ENCODE measurements at regions not wholly inside any gene's neighbourhood (a gene's known extent, or its start where the extent isn't known, plus 50 kb on each side); places are given as distances from the start of the nearest gene placed in this dataset.

DNA sequence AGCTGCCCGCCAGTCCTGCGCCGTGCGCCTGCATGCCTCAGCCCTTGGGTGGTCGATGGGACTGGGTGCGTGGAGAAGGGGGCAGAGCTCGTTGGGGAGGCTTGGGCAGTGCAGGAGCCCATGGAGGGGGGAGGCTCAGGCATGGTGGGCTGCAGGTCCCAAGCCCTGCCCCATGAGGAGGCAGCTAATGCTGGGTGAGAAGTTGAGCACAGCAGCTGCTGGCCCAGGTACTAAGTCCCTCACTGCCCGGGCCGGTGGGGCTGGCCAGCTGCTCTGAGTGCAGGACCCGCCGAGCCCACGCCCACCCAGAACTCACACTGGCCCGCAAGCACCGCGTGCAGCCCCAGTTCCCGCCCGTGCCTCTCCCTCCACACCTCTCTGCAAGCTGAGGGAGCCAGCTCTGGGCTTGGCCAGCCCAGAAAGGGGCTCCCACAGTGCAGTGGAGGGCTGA is 764.3 kb upstream of the TYRP1 start:
- DNase-seq (ENCODE audit: low read depth, low spot score) = no peak
- no peak overlapping the region for H3K4me3 ChIP-seq (ENCODE audit: low read length)

DNA sequence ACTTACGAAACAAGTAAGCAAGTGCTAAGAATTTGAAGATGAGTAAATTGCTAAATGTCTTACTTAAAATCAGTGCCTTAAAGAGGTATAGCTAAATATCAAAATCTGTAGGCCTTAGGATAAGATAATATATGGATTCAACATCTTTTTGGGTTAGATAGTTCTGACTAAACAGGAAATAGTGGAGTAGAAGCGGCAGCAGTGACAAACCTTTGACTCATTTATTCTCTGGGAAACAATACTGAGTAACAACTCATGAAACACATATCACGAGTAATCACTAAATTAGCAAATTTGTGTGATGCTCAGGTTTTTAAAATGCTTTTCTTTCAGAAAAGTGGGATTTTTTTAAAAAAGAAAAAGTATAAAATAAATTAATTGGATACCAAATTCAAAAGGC is 762.1 kb upstream of the TYRP1 start:
- no peak overlapping the region for H3K4me3 ChIP-seq (ENCODE audit: low read length)
- DNase-seq (ENCODE audit: low read depth, low spot score) = no peak

DNA sequence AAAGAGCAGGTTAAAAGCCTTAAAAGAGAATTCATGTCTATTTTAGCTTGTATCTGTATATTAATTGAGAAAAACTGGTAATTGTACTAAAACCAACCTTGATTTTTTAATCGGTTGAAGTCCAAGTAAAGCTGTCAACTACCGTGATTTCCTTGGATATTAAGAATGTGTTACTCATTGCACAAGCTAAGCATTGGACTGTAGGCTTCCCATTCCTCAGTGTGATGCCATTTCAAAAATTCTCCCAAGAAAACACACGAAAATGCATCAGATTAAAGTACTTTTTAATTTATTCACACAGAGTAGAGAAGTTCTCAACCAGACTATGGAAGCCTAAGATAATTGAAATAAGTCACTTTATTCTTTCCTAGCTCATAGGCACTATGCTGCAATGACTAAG is 761.4 kb upstream of the TYRP1 start:
- DNase-seq (ENCODE audit: low read depth, low spot score) = no peak
- no peak overlapping the region for H3K4me3 ChIP-seq (ENCODE audit: low read length)

DNA sequence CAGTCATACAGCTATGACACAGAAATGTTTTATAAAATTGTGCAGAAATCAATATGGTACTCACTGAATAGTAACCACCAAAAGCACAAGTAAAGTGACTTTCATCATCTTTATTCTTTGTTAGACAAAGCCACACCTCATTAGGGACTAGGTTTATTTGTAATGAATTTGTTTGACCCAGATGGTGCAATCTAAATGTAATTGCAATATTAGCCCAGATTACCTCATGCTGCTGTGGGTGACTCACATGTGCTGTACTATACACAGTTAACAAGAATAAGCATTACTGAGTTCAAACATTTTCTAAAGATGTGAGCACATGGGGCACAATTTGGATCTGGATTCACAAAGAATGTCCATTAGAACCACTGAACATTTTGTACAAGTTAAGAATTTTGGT is 759.3 kb upstream of the TYRP1 start:
- no peak for DNase-seq (ENCODE audit: low read depth, low spot score)

DNA sequence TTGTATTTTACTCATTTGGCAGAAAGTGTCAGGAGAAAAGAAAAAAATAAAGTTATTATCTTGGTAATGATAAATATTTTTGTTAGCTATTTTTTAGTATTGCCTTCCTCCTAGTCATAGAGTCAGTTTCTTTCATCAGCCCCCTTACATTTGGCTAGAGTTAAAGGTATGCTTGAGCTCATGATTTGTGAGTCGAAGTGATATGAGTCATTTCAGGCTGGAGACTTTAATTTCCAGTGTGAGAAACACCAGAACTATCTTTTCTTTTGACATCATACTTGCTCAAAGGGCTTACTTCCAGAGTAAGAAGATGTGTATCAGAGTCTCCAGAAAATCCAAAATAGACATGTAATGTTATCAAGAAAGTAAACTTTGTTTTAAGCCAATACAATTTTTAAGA is 746.7 kb upstream of the TYRP1 start:
- H3K4me3 ChIP-seq (ENCODE audit: low read length) = no peak overlapping the region
- no peak for DNase-seq (ENCODE audit: low read depth, low spot score)

More for the DNA sequence above, 759.3 kb upstream of the TYRP1 start:
- no peak overlapping the region for H3K4me3 ChIP-seq (ENCODE audit: low read length)

DNA sequence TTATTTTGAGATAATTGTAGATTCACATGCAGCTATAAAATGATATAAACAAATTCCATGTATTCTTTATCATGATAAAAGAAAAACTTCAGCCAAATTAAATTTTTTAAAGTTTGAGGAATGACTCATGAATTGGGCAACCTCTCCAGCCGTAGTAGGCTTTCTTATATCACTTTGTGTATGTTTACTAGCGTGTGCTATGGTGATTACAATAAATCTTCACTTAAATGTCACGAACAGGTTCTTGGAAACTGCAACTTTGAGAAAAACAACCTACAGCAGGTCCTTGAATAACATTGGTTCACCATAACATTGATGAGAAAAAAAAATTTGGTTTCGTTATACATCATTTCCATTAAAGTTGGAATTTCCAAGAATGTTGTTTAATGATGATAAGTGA is 730.9 kb upstream of the TYRP1 start:
- H3K4me3 ChIP-seq (ENCODE audit: low read length) = no peak overlapping the region
- DNase-seq (ENCODE audit: low read depth, low spot score) = no peak

DNA sequence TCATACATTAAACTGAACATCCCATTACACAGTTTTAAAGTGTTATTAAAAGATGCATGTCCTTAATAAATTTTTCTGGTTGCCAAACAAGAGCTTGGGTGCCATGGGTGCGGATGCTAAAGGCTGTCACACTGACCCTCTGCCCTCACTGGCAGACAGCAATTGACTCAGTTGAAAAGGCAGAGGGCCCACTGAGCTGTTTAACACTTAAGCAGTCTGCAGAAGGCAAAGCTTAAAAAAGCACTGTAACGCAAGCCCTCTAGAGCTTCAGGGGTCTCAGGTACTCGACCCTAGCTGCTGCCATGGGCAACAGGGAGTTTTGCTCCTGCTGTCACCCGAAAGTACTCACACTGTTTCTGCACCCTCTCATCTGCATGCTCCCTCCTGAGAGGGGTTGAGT is 726.4 kb upstream of the TYRP1 start:
- no peak overlapping the region for H3K4me3 ChIP-seq (ENCODE audit: low read length)
- DNase-seq (ENCODE audit: low read depth, low spot score) = no peak

DNA sequence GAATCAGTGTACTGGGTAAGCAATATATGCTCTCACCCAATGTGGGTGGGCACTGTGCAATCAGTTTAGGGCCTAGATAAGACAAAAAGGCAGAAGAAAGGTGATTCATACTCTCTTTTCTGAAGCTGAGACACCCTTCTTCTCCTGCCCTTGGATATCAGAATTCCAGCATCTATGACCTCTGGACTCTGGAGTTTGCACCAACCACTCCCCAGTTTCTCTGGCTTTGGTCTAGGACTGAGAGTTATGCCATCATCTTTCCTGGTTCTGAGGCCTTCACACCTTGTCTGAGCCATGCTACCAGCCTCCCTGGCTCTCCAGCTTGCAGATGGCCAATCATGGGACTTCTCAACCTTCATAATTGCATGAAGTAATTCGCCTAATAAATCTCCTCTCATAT is 724.6 kb upstream of the TYRP1 start:
- DNase-seq (ENCODE audit: low read depth, low spot score) = no peak

DNA sequence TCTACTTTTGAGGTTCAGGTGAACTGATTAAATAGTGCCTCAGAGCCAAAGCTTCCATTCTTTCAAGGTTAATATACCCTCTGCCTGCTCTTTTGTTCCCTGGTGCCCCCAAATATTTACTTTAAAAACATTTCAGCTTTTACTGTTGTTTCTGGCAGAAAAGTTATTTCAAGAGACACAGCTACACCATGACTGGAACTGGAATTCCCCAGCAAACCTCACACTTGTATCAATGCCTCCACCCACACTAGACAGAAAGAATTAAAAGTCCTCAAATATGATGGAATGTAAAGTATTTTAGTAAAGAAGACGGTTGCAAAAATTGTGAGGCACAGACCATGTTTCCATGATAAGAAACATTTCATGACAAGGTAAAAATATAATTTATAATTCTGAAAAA is 720.2 kb upstream of the TYRP1 start:
- no peak overlapping the region for H3K4me3 ChIP-seq (ENCODE audit: low read length)
- no peak for DNase-seq (ENCODE audit: low read depth, low spot score)

More for the DNA sequence above, 724.6 kb upstream of the TYRP1 start:
- no peak overlapping the region for H3K4me3 ChIP-seq (ENCODE audit: low read length)

DNA sequence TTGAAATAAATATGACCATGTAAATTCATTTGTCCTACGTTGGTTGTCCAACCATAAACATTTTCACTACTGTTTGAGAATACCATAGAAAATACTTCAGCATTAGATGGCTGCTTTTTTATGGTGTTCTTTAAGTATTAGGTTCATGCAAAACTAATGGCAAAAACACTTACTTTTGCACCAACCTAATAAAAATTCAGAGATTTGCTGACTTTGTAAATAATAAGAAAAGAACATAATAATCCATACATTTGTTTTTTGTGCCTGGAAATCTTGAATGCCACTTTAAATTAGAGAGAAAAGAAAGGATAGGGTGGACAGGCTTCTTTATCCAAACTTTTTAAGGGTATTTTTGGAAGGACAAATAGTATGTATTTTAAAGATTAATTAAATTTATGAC is 719.7 kb upstream of the TYRP1 start:
- no peak overlapping the region for H3K4me3 ChIP-seq (ENCODE audit: low read length)
- no peak for DNase-seq (ENCODE audit: low read depth, low spot score)

DNA sequence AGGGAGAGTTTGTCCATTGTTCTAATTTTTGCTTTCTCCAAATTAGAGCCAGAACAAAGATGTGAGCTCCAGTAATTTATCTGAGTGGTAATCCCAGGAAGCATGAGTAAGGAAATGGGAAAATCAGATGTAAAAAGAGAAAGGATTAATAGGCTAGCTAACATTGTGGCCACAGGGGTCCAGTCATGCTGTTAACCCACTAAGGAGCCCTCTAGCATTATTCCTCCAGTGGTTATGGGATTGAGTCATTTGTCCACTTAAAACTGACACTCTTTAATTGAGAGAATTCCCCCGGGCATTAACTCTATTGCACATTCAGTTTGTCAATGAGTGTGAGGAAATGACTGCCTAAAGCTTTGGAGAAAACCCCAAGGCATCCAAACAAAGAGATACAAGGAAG is 700.3 kb upstream of the TYRP1 start:
- no peak for DNase-seq (ENCODE audit: low read depth, low spot score)
- no peak overlapping the region for H3K4me3 ChIP-seq (ENCODE audit: low read length)

DNA sequence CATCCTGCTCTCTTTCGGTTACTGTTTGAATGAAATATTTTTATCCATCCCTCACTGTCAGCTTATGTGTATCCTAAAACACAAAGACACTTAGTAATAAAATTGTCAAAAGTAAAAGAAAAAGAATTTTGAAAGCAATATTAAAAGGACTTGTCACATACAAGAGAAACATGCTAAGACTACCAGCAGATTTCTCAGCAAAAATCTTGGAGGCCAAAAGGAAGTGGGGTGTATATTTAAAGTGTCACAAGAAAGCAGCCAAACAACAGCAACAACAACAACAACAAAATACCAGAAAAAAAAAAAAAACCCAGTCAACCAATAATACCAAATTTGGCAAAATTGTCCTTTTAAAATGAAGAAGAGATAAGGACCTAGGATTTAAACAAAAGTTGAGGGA is 678.7 kb upstream of the TYRP1 start:
- DNase-seq (ENCODE audit: low read depth, low spot score) = no peak
- no peak overlapping the region for H3K4me3 ChIP-seq (ENCODE audit: low read length)

DNA sequence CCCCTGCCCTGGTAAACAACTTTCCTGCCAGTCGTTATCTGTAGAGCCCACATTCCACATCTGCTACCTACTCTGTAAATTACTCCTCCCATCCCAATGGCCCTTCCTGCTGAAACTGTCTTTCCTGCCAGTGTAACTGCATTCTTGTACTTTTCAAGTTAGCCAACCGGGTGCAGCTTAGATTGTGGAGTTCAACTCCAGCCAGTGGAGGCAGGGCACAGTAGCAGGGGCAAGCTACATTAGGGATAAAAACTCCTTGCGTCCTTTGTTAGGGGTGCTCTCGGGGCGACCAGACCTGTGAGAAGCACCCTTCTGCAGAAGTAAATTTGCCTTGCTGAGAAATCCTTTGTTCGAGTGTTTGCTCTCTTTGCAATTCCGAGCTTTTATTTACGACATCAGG is 639.0 kb upstream of the TYRP1 start:
- no peak for DNase-seq (ENCODE audit: low read depth, low spot score)

DNA sequence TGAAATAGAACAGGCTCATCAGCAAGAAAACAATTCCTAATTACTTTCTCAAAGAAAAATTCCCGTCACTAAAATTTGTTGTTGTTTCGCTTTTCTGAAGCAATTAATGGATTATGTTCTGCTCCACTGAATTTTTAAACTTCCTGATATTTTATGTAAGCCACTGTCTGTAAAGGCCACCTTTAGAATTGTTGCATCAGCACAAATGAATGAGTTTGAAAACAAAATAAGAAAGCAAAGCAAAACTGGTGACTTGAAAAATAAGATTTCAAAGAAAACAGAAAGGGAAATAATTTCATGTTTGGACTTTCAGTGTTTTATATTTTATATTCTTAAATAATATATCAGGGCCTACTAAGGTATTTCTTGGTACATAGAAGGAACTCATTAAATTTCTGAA is 636.3 kb upstream of the TYRP1 start:
- DNase-seq (ENCODE audit: low read depth, low spot score) = no peak
- no peak overlapping the region for H3K4me3 ChIP-seq (ENCODE audit: low read length)

More for the DNA sequence above, 639.0 kb upstream of the TYRP1 start:
- no peak overlapping the region for H3K4me3 ChIP-seq (ENCODE audit: low read length)

DNA sequence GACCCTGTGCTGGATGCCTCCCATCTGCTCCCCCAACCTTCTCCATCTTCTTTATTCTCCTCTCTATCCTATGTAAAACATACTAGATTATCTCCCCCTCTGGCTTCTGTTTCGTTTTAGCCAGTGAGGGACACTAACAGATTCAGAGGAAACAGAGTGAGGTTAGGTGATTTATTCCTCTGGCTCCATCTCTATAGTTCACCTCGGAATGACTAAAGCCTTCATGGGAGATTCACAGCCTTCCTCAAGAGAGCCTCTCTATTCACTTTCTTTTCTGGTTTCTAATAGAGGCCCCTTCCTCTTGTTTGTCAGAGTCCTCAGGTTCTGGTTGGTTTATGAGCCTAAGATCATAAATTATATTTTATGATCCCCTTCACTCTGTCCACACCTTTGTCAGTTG is 633.1 kb upstream of the TYRP1 start:
- no peak for DNase-seq (ENCODE audit: low read depth, low spot score)
- no peak overlapping the region for H3K4me3 ChIP-seq (ENCODE audit: low read length)

DNA sequence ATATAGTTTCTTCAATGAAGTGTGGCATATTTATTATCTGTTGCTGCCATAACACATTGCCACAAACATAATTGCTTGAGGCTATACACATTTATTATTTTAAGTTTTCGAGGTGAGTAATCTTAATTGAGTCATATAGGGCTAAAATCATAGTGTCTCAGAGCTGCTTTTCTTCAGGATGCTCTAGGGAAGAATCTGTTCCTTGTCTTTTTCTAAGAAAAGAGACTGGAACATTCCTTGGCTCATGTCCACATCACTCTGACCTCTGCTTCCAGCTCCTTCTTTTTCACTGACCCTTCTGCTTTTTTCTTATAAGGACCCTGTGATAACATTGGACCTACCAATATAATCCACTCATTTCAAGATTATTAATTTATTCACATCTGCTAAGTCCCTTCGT is 632.4 kb upstream of the TYRP1 start:
- no peak overlapping the region for H3K4me3 ChIP-seq (ENCODE audit: low read length)
- DNase-seq (ENCODE audit: low read depth, low spot score) = no peak

DNA sequence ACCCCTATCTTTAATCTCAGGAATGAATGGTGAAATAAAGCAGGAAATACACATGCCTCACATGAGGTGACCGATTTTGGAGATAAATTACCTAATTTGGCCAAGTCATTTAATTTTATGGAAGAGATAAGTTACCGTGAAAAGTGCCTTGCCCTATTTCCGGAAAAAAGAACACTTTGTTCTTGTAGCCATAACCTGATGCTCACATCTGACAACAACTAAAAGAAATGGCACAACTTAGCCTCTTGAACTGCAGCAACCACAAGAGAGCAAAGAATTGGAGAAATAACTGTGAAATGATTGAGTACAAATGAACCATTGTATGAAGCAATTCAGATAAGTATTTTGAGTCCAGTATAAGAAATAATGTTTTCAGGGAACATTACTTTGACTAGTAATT is 628.1 kb upstream of the TYRP1 start:
- no peak for DNase-seq (ENCODE audit: low read depth, low spot score)

DNA sequence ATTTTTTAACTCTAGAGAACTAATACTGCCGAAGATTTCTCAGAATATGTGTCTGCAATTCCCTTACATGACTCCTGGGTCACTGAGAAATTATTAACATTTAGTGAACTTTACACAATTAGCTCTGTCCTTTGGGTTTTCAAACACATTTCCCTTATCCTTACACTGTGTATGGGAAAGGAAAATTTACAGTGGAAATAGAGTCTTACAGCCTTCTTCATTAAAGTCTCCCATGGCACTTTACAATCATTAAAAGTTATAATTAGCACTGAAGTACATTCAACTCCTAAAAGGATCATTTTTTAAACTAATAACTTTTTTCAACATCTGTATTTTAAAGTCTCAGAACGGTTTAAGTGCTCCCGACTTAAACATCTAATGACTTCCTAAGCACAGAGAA is 627.5 kb upstream of the TYRP1 start:
- no peak overlapping the region for H3K4me3 ChIP-seq (ENCODE audit: low read length)
- no peak for DNase-seq (ENCODE audit: low read depth, low spot score)

More for the DNA sequence above, 628.1 kb upstream of the TYRP1 start:
- no peak overlapping the region for H3K4me3 ChIP-seq (ENCODE audit: low read length)

DNA sequence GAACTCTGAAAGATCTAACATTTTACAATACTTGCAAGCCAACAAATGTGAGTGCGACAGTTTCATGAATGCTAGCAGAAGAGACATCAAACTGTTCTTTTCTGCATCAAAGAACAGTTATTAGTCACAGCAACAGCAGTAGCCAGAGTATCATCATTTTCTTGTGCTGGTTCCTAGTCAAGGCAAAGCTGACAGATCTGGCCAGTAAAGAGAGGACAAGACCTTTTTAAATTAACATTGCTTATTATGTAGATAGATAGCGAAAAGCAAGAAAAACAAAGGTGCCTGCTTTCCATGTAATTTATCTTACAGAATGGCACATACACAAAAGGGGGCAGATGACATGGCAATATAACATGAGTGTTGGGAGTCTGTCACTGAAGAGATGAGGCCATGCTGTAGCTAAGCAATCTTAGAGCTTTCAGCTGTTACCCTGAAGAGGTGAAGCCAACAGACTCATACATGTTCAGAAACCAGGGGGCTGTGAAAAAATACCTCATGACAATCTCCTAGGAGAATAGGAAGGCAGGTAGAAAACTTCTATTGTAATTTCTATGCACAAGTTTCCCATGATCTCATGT is 626.6 kb upstream of the TYRP1 start:
- DNase-seq (ENCODE audit: low read depth, low spot score) = no peak
- H3K4me3 ChIP-seq (ENCODE audit: low read length) = no peak overlapping the region

DNA sequence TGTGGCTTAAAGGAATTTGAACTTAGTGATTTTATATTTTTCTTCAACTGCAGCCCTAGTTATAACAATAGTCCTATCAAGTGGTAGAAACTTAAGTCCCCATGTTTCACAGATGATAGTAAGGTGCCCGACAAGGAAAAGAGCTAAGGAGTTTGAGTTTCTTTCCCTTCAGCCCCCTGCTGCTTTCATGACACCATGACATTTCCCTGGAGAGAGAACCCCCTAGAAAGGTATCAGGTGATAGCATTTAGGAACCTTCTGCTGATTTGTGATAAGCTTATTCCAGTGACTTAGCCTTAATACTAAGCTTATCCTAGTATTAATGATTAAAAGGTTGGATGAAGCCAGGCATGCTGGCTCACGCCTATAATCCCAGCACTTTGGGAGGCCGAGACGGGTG is 623.8 kb upstream of the TYRP1 start:
- no peak for DNase-seq (ENCODE audit: low read depth, low spot score)
- no peak overlapping the region for H3K4me3 ChIP-seq (ENCODE audit: low read length)

DNA sequence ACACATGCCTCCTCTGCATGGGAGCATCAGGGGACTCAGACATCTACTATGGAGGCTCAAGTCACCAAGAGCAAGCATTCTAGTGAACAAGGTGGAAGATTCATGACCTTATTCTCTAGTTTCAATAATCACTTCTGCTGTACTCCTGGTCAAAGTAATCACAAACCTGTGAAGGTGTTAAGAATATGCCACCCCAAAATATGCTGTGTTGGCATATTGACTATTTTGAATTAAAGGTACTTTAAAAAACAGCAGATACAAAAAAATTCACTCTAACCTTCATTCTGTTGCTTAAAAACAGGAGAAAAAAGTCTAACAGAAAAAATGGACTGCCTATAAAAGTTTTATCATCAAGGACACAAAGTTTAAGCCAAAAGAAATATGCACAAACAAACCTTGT is 607.8 kb upstream of the TYRP1 start:
- H3K4me3 ChIP-seq (ENCODE audit: low read length) = no peak overlapping the region
- DNase-seq (ENCODE audit: low read depth, low spot score) = no peak

All from Jurkat, Clone E6-1 (cell line).